ENCODE measurements at regions not wholly inside any gene's neighbourhood (a gene's known extent, or its start where the extent isn't known, plus 50 kb on each side); places are given as distances from the start of the nearest gene placed in this dataset.

DNA sequence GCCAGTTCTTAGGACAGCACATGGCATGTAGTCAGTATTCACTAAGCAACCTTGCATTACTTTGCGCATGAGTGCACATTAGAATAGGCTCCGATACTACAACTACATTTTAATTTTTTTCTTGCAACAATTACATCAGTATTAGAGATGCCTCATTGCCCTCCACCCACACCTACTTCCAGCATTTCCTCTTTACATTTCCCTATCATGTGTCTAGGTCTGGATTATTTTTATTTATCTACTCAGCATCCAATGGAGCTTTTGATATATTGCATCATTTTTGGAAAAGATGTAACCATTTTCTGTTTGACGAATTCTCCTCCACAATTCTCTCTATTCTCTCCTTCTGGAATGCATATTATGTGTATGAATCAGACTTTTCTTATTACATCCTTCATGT is 258.2 kb upstream of the GLI3 start:
- TF ChIP-seq, protein P1, sequence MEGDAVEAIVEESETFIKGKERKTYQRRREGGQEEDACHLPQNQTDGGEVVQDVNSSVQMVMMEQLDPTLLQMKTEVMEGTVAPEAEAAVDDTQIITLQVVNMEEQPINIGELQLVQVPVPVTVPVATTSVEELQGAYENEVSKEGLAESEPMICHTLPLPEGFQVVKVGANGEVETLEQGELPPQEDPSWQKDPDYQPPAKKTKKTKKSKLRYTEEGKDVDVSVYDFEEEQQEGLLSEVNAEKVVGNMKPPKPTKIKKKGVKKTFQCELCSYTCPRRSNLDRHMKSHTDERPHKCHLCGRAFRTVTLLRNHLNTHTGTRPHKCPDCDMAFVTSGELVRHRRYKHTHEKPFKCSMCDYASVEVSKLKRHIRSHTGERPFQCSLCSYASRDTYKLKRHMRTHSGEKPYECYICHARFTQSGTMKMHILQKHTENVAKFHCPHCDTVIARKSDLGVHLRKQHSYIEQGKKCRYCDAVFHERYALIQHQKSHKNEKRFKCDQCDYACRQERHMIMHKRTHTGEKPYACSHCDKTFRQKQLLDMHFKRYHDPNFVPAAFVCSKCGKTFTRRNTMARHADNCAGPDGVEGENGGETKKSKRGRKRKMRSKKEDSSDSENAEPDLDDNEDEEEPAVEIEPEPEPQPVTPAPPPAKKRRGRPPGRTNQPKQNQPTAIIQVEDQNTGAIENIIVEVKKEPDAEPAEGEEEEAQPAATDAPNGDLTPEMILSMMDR (IDR thresholded peaks at IDR 0.05; ENCODE audit: control extremely low read depth in 1 of 3, insufficient read depth in 1 of 3, low read depth in 1 of 3, low read length in 3 of 3), result no peak
- TF ChIP-seq HDAC2 (IDR thresholded peaks at IDR 0.05; ENCODE audit: borderline replicate concordance in 1 of 2, low read depth in 2 of 2, low read length in 2 of 2) (no peak), MAFK (IDR thresholded peaks at IDR 0.05; ENCODE audit: low read depth, low read length) (no peak), CREB1 (IDR thresholded peaks at IDR 0.05) (no peak), CBX8 (IDR thresholded peaks at IDR 0.05; ENCODE audit: borderline replicate concordance, low read depth, low read length) (no peak), RFX5 (IDR thresholded peaks at IDR 0.05; ENCODE audit: borderline replicate concordance, low read depth, low read length) (no peak), TAF7 (optimal IDR thresholded peaks at IDR 0.05; ENCODE audit: borderline replicate concordance, low read depth, low read length) (no peak), TCF12 (IDR thresholded peaks at IDR 0.05; ENCODE audit: low read depth, low read length) (no peak), EP300 (IDR thresholded peaks at IDR 0.05; ENCODE audit: borderline replicate concordance in 1 of 2, low read depth in 2 of 2, low read length in 2 of 2) (no peak), FOSL1 (IDR thresholded peaks at IDR 0.05; ENCODE audit: insufficient read depth, low read depth, low read length) (no peak), JUND (IDR thresholded peaks at IDR 0.05; ENCODE audit: low read length) (no peak), TEAD4 (IDR thresholded peaks at IDR 0.05; ENCODE audit: low read depth, low read length) (no peak), POLR2A (IDR thresholded peaks at IDR 0.05; ENCODE audit: control extremely low read depth in 1 of 2, low read depth in 2 of 2, low read length in 2 of 2) (no peak)
- TF ChIP-seq, protein P2, sequence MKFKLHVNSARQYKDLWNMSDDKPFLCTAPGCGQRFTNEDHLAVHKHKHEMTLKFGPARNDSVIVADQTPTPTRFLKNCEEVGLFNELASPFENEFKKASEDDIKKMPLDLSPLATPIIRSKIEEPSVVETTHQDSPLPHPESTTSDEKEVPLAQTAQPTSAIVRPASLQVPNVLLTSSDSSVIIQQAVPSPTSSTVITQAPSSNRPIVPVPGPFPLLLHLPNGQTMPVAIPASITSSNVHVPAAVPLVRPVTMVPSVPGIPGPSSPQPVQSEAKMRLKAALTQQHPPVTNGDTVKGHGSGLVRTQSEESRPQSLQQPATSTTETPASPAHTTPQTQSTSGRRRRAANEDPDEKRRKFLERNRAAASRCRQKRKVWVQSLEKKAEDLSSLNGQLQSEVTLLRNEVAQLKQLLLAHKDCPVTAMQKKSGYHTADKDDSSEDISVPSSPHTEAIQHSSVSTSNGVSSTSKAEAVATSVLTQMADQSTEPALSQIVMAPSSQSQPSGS (IDR thresholded peaks at IDR 0.05; ENCODE audit: low read length), result no peak

Data from H1 (cell line).